GM21786 (cell line): ENCODE measurements at regions not wholly inside any gene's neighbourhood (a gene's known extent, or its start where the extent isn't known, plus 50 kb on each side); places are given as distances from the start of the nearest gene placed in this dataset.

Experiments
- ATAC-seq: cut with Tn5 transposase; IDR thresholded peaks from one replicate; pipeline ENCODE4 v1.9.1; 2021; ENCODE audit not compliant: unreplicated experiment

DNA sequence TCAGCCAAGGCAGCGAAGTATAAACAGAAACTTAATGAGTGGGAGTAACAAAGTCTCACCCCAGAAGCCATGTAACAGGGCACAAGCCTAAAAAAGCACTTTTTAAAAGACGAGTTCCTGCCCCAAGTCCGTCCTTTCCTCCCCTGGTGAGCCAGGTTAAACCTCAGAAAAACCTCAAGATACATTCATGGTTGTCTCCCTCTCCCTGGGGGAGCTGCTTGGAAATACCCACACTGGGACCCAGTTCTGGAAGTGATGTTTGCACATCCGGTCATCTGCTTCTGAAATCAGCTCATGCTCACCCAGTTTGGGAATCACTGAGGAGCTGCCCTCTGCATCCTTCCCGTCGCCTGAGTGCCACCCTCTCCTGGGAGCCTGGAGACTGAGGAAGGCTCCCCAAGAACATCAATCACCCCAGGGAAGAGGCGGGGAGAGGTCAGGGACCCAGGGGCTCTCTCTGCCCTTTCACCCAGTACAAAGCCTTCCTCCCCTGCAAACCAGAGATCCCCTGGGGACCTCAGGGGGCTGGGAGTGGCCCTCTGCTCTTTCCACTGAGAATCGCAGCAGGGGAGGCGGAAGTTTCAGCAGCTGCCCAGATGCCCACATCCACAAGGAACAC, 150.6 kb upstream of the AGAP1 start:
- ATAC-seq, result no peak

DNA sequence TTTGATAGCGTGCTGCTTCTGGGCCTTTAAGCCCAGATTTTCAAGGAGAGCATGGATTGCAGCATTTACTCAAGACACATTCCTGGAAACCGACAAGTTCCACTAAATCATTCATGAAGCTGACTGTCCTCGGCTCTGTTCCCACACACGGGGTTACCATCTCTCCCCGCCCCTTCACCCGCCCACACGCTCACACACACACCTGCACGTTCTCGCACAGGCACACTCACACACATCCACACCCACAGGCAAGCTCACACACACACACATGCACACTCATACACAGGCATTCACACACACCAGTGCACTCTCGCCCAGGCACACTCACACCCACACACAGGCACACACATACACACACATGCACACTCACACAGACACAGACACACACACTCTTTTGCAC, 150.0 kb upstream of the AGAP1 start:
- no peak for ATAC-seq

DNA sequence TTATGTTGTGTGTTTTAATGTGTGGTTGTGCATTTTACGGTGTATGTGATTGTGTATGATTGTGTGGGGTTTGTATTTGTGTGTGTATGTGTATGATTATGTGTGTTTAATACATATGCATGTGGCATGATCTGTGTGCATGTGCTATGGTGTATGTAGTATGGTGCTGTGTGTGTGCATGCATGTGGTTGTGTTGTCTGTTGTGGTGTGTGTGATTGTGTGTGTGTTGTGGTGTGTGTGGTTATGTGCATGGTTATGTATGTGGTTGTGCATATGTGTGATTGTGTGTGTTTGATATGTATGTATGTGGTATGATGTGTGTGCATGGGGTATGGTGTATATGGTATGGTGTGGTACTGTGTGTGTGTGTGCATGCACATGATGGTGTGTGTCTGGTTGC, 148.1 kb upstream of the AGAP1 start:
- ATAC-seq, result no peak

DNA sequence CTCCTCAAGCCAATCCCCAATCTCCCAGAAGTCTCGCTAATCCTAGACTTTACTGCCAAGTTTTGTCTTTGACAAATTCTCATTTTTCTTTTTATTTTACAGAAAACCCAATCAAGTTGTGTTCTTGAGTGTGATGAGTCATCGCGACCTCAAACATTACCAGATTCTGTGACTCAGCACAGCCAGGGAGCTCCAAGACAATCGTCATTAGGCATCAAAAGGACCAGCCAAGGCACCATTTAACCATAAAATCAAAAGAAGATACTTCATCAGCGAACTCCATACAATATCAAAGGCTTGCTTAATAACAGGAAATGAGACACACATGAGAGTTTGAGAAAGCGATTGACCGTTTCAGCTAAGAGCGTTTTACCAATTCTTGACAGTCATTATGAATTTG, 146.2 kb upstream of the AGAP1 start:
- no peak for ATAC-seq

DNA sequence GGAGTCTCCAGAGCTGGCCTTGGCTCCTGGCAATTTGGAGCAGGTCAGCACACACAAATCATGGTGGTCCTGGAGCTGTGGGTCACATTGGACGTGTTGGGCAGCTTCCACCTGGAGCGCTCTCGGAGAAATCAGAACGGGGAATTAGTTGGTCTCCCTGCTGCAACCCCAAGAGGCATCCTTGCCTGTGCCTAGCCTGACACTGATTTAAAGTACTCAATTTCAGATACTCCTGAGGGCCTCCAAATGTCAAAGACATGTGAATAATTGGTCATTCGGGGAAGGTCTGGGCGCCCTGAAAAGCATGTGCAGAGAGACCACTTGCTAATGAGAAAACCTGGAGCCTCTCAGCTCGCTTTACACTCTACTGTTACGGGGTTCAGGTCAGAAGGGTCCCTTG, 145.5 kb upstream of the AGAP1 start:
- no peak for ATAC-seq

DNA sequence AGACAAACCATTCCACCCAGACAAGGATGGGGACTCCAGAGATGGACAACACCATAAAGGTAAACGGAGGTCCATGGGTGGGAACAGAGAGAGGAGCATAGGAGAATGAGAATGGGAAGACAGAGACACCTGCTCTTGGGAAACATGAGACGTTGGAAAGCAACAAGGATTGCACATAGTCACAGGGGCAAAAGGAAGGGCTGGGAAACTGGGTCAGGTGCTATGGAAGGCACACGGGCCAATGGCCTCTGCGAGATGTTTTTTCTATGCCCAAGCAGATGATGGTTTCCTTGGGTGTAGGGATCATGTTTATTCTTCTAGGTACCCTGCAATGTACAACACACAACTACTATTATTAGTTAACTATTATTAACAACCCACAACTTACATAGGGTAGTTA, 143.6 kb upstream of the AGAP1 start:
- ATAC-seq, result no peak

DNA sequence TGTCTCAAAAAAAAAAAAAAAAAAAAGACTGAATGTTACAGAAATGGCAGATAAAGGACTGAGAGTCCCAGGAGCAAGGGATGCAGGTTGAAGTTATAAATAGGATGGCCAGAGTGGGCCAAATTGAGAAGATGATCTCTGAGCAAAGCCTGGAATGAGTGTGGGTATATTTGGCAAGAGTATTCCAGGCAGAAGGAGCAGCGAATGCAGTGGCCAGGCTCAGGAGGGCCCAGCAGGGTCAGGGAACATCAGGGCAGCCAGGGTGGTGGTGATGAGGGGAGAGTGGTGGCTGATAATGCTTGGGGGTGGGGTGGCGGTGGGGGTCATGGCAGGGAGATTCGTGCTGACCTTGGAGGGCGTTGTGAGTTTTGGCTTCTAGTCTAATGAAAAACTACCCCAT, 141.3 kb upstream of the AGAP1 start:
- no peak for ATAC-seq

DNA sequence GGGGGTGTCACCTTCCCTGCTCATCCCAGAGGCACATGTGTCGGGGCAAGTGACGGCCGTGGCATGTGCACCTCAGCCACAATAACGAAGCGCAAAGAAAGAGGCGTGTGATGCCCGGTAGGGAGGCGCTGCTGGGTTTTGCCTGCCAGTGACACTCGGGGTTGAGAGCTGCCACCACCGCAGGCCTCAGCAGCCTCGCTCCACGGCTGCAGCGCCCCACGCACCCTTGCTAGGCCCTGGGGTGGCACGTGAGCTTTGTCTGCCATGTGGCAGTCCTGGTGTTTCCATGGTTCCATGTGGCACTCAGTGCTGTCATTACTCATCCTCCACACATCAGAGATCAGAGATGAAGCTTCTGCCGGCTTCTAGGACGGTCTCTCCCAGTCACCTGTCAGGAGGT, 136.0 kb upstream of the AGAP1 start:
- no peak for ATAC-seq

DNA sequence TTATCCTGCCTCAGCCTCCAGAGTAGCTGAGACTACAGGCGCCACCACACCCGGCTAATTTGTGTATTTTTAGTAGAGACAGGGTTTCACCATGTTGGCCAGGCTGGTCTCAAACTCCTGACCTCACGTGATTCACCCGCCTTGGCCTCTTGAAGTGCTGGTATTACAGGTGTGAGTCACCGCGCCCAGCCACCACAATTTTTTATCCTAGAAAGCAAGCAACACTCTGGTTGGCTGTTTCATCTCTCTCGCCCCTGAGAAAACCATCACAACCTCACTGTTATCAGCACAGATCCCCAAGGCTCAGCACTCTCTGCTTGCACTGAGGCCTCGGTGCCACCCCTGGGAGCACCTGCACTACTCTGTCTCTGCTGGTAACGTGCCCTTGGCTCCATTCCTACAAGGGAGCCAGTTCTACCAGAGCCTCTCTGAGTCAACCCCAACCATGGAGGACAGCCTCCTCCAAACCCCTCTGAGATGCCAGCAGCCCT, 134.8 kb upstream of the AGAP1 start:
- ATAC-seq, result no peak

DNA sequence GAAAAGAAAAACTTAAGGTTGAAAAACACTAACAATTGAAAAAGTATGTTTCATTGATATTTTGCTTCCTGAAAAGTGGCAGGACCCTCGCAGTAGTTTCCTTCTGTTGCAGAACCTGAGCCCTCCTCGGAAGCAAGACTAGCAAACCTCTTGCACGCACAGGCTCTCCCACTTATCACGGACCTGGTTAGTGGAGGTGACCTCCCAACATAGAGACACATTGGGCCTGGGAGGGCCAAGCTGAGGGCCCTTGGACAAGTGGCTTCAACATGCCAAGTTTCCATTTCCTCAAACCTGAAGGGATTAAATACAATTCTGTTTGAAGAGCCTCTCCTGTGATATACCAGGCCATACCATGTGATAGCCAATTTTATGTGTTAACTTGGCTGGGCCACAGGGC, 133.4 kb upstream of the AGAP1 start:
- no peak for ATAC-seq

DNA sequence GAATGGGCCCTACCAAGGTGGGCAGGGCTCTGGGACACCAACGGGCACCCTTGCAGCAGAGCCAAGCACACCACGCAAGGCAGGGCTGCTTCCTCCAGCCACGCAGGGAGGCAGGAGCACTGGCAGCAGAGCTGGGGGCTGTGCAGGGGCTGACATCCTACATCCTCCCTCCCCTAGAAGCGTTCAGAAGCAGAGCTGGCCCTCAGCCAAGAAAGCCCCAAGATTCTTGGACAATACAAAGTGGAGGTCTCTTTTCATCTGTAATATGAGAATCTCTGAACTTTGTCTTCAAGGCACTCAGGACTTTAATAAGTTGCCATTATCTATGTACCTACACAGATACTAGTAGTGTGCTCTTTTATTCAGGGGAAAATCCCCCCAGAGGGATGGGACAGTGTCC, 128.1 kb upstream of the AGAP1 start:
- ATAC-seq, result no peak

DNA sequence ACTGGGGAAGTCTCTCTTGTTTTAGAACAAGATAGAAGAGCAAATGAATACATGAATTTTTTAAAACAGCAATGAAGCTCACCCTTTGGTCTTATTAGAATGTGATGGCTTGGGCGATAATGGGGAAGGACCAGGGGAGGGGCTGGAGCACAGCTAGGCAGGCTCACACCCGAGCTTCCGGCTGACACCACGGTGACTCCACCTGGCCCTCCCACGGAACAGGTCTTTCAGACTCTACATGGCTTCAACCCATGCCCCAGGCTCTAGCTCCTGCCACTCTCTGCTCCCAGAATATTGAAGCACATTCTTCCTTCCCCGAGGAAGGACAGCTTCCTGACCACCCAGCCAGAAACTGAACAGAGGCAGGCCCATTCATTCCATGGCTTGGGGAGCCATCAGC, 127.5 kb upstream of the AGAP1 start:
- ATAC-seq, result no peak

DNA sequence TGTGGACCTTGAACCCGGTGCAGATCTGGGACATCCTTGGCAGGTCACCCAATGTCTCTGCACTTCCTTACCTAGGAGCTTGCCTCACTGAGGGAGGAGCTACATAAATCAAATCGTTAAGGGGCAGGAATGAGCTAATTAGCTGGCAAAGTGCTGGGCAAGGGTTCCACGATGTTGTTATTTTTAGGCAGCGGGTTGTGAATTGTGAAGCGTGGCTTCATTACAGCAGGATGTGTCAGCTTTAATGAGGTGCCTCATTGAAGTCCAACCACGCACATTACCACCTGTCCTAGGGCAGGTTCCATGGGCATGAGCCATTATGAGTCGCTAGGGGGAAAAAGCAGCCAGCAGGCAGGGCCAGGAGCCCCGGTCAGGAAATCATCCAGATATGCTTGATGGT, 127.0 kb upstream of the AGAP1 start:
- no peak for ATAC-seq

DNA sequence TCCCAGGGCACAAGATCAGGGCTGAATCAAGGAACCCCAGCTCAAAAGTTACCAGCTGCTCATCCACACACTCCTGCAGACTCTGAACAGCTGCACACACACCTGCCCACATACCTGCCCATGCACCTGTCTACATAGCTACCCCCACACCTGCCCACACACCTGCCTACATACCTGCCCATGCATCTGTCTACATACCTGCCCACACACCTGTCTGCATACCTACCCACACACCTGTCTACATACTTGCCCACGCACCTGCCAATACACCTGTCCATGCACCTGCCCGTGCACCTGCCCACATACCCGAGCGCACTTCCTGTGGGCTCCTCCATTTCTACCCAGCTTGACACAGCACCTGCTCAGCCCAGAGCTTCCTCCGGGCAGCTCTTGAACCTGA, 122.8 kb upstream of the AGAP1 start:
- ATAC-seq, result no peak

DNA sequence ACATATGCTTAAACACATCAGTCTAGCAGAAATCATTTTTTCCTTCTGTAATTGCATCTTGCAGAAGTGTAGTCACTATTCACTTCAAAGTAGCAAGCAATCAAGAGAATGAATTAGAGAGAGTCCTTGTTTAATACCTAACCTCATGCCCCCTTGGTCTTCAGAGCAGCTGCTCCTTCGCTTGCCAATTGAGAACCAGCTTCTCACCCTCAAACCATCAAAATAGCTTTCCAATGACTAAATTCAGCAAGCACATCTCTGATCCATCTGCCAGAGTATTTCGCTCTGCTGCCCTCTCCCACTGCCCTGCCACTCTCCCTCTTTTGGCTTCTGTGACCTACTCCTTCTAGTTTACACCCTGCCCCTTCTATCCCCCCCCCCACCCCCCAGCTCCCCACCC, 120.7 kb upstream of the AGAP1 start:
- ATAC-seq, result no peak

DNA sequence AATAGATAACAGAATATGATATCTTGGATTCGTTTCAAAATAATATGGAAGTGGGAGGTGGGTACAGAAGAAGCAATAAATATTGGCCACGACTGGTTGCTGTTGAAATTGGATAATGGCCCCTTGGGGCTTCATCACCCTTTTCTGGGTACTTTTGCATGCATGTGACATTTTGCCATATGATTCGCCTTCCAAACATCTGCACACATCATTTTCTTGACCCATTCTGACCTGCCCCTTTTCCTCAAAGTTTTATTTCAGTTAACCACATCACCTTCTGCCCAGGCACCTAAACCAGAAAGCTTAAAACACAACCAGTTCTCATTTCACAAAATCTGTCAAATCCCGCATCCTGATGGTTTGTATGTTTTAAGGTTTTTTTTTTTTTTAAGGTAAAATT, 116.7 kb upstream of the AGAP1 start:
- no peak for ATAC-seq

DNA sequence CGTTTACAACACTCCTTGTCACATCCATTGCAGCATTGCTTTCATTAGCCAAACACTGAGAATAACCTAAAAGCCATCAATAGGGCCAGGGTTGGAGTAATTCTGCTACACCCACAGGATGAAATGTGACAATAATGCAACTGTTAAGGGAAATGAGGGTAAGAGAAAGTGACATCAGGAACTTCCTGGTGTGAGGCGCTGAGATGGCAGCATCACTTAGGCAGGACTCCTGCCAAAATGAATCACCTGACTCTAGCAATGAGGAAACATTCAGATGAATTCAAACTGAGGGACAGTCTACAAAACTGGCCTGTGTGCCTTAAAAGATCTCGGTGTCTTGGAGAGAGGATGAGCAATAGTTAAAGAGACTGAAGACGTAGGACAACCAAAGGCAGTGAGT, 115.6 kb upstream of the AGAP1 start:
- ATAC-seq, result no peak

DNA sequence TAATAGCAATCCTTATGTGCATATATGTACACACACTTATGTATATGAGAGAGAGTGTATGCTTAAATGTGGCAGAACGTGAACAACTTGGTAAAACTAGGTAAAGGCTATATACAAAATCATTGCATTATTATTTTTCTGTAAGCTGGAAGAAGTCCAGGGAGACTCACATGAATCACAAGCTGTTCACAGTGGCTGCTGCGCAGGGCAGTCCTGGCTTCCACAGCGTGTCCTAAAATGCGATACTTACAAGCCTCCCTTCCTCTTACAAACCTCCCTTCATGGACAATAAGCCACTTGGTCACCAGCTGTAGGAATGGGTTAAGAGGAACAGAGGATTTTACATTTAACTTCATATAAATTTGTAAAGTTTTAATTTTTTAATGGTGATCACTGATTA, 114.9 kb upstream of the AGAP1 start:
- no peak for ATAC-seq

DNA sequence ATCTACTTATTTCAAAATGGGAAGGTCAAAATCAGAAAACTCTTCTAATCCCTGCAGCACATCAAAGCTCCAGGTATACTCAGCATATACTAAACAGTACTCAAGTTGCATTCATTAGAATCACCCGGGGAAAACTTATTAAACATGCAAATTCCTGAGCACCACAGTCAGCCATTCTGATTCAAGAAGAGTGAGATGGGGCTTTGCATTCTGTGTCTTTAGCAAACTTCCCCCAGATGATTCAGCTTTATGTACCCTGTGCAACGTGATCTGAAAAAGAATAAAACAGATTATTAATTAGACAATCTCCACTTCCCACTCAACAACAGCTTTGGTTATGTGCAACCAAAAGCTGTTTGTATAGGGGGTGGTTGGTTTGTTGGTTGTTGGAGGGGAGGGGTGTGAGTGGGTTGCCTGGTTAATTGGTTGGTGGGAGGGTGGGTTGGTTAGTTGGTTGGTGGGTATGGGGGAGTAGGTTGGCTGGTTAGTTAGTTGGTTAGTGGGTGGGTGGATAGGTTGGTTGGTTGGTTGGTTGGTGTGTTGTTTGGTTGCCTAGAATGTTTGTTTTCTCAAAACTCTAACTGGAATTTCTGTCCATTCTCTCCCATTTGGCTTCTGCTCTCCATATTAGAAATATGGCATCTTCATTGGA, 112.5 kb upstream of the AGAP1 start:
- no peak for ATAC-seq

DNA sequence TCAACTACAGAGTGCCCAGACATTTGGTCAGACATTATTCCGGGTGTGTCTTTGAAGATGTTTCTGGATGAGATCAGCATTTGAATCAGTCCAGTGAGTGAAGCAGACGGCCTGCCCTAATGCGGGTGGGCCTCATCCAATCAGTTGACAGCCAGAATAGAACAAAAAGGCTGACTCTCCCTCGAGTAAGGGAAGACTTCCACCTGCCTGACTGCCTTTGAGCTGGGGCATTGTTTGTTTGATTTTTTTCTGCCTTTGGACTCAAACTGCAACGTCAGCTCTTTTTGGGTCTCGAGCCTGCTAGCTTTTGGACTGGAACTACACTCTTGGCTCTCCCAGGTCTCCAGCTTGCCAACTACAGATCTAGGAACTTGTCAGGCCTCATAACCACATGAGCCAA, 111.7 kb upstream of the AGAP1 start:
- ATAC-seq, result no peak

DNA sequence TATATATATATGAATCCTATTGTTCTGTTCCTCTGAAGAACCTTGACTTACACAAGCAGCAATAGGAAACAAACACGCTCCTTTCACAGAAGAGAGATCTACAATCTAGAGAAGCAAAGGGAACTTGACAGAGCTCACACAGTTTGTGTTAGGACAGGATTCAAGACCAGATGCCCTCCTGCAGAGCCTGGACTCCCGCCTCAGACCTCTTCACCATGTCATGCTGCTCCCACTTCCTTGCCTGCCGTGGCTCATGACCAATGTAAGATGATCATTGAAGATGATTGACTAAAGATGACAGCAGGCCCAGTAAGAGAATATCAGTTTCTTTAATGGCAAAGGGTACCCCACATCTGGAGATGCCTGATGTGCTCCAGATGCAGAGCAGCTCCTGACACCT, 111.2 kb upstream of the AGAP1 start:
- no peak for ATAC-seq

DNA sequence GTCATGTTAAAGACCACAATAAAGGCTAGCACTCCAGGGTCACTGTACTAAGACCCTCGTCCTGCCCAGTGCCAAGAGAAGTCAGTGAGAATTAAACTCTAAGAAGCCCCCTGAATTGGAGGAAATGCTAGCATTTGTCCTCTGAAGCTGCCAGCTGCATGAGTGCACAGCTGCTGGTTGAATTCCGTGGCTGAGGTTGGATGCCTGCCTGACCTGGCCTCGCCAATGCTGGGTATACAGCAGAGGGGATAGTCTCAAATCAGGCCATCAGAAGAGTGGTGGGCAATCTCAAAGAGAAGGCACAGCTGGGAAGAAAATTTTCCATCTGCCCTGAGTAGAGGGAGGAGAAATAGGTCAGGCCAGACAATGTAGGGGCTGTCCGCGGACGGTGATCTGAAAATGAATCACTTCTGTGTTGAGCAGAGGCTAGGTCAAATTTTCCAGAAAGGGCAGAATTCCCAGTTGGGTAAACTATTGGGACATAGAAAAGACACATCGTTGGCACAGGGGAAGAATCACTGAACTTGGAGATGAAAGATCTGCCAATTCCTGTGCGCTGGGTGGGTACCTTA, 110.5 kb upstream of the AGAP1 start:
- no peak for ATAC-seq

DNA sequence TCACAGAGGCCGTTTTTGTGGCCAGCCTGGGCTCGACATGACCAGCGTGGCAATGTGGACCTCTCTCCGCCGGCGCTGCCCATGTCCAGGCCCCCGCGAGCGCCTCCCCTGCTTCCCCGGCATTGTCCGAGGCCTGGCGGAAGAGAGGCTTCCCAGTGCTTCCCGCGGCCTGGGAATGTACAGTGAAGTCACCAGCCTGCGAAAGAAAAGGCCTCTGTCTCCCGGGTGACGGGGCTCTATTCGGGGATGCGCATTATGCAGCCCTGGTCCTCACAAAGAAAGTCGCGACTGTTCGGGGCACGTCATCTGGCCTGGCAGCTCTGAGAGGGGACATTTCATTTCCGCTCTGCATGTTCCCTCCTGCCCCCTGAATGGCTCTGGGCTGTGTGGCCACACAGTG, 109.2 kb upstream of the AGAP1 start:
- no peak for ATAC-seq
